PC-3 (cell line): ENCODE measurements at regions not wholly inside any gene's neighbourhood (a gene's known extent, or its start where the extent isn't known, plus 50 kb on each side); places are given as distances from the start of the nearest gene placed in this dataset.

Source experiments
- ATAC-seq: fragments of 200-7000 bp; cut with Tn5 transposase; 2 replicates; pipeline ENCODE4 v1.9.1; 2020; ENCODE audit warnings: mild to moderate bottlenecking, moderate library complexity
- BruUV-seq: library from RNA; stranded (reverse); fragments of 400-500 nt; replicated peaks from 2 replicates; lab custom pipeline; 2021; lab: Mats Ljungman, UMichigan
- CTCF ChIA-PET: fragments of 300-600 bp; sonication (Branson Sonifier 250); formaldehyde crosslinking; loops from one replicate; lab custom pipeline; 2022; ENCODE audit warnings: antibody characterized with exemption; lab: Charles Lee
- POLR2A ChIA-PET: fragments of 300-600 bp; sonication (Branson Sonifier 250); formaldehyde crosslinking; loops from one replicate; lab custom pipeline; 2022; ENCODE audit warnings: antibody characterized with exemption; ENCODE audit not compliant: unreplicated experiment; lab: Charles Lee
- DNase-seq: peaks from one replicate; pipeline ENCODE4 v3.0.0-alpha.2; 2015
- H2AFZ ChIP-seq: fragments of 300-600 bp; sonication (generic); 2 replicates; pipeline ENCODE4 v1.6.0; 2016; ENCODE audit warnings: antibody characterized with exemption, low read length
- H3F3A ChIP-seq: fragments of 300-600 bp; sonication (generic); one replicate; pipeline ENCODE4 v1.6.0; 2017; ENCODE audit warnings: antibody characterized with exemption, low read length, control low read depth, mild to moderate bottlenecking; ENCODE audit not compliant: unreplicated experiment
- H3K27ac ChIP-seq: fragments of 300-600 bp; sonication (generic); 2 replicates; pipeline ENCODE4 v1.5.1; 2016; ENCODE audit warnings: mild to moderate bottlenecking, low read length
- H3K27me3 ChIP-seq: fragments of 300-600 bp; sonication (generic); 2 replicates; pipeline ENCODE4 v1.6.1; 2016; ENCODE audit warnings: low read length, mixed read lengths
- H3K36me3 ChIP-seq: fragments of 300-600 bp; sonication (generic); 2 replicates; pipeline ENCODE4 v1.6.1; 2016; ENCODE audit warnings: low read depth, mixed run types, low read length, mixed read lengths
- H3K4me1 ChIP-seq: fragments of 300-600 bp; sonication (generic); 2 replicates; pipeline ENCODE4 v1.5.1; 2016; ENCODE audit warnings: low read length; ENCODE audit not compliant: insufficient read depth
- H3K4me2 ChIP-seq: fragments of 300-600 bp; sonication (generic); 2 replicates; pipeline ENCODE4 v1.6.0; 2016; ENCODE audit warnings: low read length
- H3K4me3 ChIP-seq: fragments of 300-600 bp; sonication (generic); 2 replicates; pipeline ENCODE4 v1.5.1; 2016; ENCODE audit warnings: mild to moderate bottlenecking, low read length, mixed read lengths
- H3K79me2 ChIP-seq: fragments of 300-600 bp; sonication (generic); 2 replicates; pipeline ENCODE4 v1.6.1; 2017; ENCODE audit warnings: low read length, mixed read lengths
- H3K9ac ChIP-seq: fragments of 300-600 bp; sonication (generic); 2 replicates; pipeline ENCODE4 v1.6.0; 2016; ENCODE audit warnings: mild to moderate bottlenecking, low read length
- H3K9me2 ChIP-seq: fragments of 300-600 bp; sonication (generic); replicated peaks from 2 replicates; pipeline ENCODE4 v1.6.1; 2016; ENCODE audit warnings: mixed run types, low read length, mixed read lengths
- H3K9me3 ChIP-seq: fragments of 300-600 bp; sonication (generic); 2 replicates; pipeline ENCODE4 v1.6.1; 2016; ENCODE audit warnings: low read length, mixed read lengths
- H4K20me1 ChIP-seq: fragments of 300-600 bp; sonication (generic); 2 replicates; pipeline ENCODE4 v1.6.1; 2016; ENCODE audit warnings: low read length, mixed read lengths
- EZH2 ChIP-seq: fragments of 300-600 bp; sonication (generic); IDR thresholded peaks from one replicate; pipeline ENCODE4 v1.6.1; 2017; ENCODE audit warnings: antibody characterized with exemption, mild to moderate bottlenecking, low read length; ENCODE audit not compliant: unreplicated experiment
- EZH2phosphoT487 ChIP-seq: fragments of 300-600 bp; sonication (generic); IDR thresholded peaks from 2 replicates; pipeline ENCODE4 v1.6.1; 2018; ENCODE audit warnings: mild to moderate bottlenecking, antibody characterized with exemption, low read length, borderline replicate concordance
- intact Hi-C: fragments of 100-400 bp; cut with micrococcal nuclease; formaldehyde crosslinking; loops from 2 replicates; pipeline ENCODE4 v1.9.0; 2023
- TF ChIP-seq, protein P1 (sequence below): fragments of 300-600 bp; sonication (generic); conservative IDR thresholded peaks from 2 replicates; pipeline ENCODE4 v1.5.1; 2017; ENCODE audit warnings: antibody characterized with exemption, low read depth, mild to moderate bottlenecking, low read length

- Histone ChIP-seq H3F3A (no peaks in the 10 kb centered on the region), H3K9me3 (no peaks in the 10 kb centered on the region), H4K20me1 (no peaks in the 10 kb centered on the region), H3K27me3 (no peaks in the 10 kb centered on the region), H3K27ac (no peak overlapping the region), H3K9me2 (no peaks in the 10 kb centered on the region), H3K36me3 (no peaks in the 10 kb centered on the region), H2AFZ (no peak overlapping the region), H3K9ac (no peak overlapping the region), H3K4me1 (peaks cover 8% of the 10 kb centered on the region), H3K4me3 (no peak overlapping the region), H3K4me2 (peak overlapping the region; percentile 31; the same call in 1 of the 2 replicates), H3K79me2 (no peaks in the 10 kb centered on the region)
- CTCF ChIA-PET = no interaction called here
- no TSS peak for BruUV-seq
- ATAC-seq = peak; percentile 53
- POLR2A ChIA-PET = no interaction called here
- DNase-seq = peak; percentile 65
- no peak for TF ChIP-seq EZH2
- TF ChIP-seq, protein P1, sequence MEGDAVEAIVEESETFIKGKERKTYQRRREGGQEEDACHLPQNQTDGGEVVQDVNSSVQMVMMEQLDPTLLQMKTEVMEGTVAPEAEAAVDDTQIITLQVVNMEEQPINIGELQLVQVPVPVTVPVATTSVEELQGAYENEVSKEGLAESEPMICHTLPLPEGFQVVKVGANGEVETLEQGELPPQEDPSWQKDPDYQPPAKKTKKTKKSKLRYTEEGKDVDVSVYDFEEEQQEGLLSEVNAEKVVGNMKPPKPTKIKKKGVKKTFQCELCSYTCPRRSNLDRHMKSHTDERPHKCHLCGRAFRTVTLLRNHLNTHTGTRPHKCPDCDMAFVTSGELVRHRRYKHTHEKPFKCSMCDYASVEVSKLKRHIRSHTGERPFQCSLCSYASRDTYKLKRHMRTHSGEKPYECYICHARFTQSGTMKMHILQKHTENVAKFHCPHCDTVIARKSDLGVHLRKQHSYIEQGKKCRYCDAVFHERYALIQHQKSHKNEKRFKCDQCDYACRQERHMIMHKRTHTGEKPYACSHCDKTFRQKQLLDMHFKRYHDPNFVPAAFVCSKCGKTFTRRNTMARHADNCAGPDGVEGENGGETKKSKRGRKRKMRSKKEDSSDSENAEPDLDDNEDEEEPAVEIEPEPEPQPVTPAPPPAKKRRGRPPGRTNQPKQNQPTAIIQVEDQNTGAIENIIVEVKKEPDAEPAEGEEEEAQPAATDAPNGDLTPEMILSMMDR = peak; percentile 77
- intact Hi-C loops = loop anchor here (1.0 to 10.0 kb wide), 4 partner anchors 420 to 1679 kb away; no protein-coding TSS in a partner anchor
Observed at GRCh38 chr6:120826253-120826652, 508.0 kb downstream of the TBC1D32 start.

- no peaks in the 10 kb centered on the region for H3K9me3 ChIP-seq
- no peaks in the 10 kb centered on the region for H4K20me1 ChIP-seq
- H3K27ac ChIP-seq = no peak overlapping the region
- TF ChIP-seq EZH2 = no peak
- no peak for TF ChIP-seq EZH2phosphoT487
- TF ChIP-seq, protein P1 = no peak
- H3F3A ChIP-seq = no peaks in the 10 kb centered on the region
- no peak overlapping the region for H3K4me3 ChIP-seq
- H3K27me3 ChIP-seq = no peaks in the 10 kb centered on the region
- POLR2A ChIA-PET = no interaction called here
- H2AFZ ChIP-seq = no peak overlapping the region
- H3K79me2 ChIP-seq = no peaks in the 10 kb centered on the region
- no peaks in the 10 kb centered on the region for H3K36me3 ChIP-seq
- intact Hi-C loops = no loop called here
- ATAC-seq (no peak), DNase-seq (no peak)
- H3K4me1 ChIP-seq = no peaks in the 10 kb centered on the region
- BruUV-seq = no TSS peak
- no peaks in the 10 kb centered on the region for H3K9me2 ChIP-seq
- no peak overlapping the region for H3K9ac ChIP-seq
- CTCF ChIA-PET = interaction anchor here (0.6 kb wide), 1 partner anchor 225 kb away, joined by 6 read pairs; no protein-coding TSS in a partner anchor
- H3K4me2 ChIP-seq = no peak overlapping the region
Observed at GRCh38 chr6:120816794-120817193, 517.5 kb downstream of the TBC1D32 start.

DNA sequence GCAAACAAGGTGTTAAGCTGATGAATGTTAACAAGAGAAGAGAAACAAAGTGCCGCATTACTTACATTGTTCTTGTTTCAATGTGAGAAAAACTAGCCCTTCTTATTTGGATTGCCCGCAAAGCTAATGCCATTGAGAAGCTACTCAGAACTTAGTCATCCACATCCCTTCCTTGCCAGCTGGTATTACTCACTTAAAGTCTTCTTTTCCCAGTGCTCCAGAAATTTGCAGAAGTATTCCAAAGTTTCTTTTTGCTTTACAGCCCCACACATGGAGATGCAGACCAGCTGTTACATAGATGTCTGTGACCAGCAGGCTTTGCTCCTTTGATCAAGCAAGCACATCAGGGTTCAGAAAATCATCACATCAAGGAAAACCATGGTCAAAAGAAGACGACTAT lies 529.0 kb downstream of the TBC1D32 start:
- Histone ChIP-seq H3K4me2 (peak overlapping the region; percentile 64), H3K27ac (peak overlapping the region; percentile 46), H4K20me1 (no peaks in the 10 kb centered on the region), H3K9ac (no peak overlapping the region), H3K36me3 (no peaks in the 10 kb centered on the region), H3K9me3 (no peaks in the 10 kb centered on the region), H2AFZ (0 out of 2 replicates have a peak overlapping the region, but pooled peaks have one; percentile 45), H3K4me1 (peaks cover 7% of the 10 kb centered on the region; the same call in 1 of the 2 replicates), H3K9me2 (no peaks in the 10 kb centered on the region), H3K79me2 (no peaks in the 10 kb centered on the region), H3K4me3 (peak overlapping the region; percentile 35; the same call in 1 of the 2 replicates), H3K27me3 (no peaks in the 10 kb centered on the region), H3F3A (no peaks in the 10 kb centered on the region)
- TF ChIP-seq EZH2 (no peak), EZH2phosphoT487 (no peak)
- TF ChIP-seq, protein P1 = no peak
- CTCF ChIA-PET = no interaction called here
- BruUV-seq = no TSS peak
- DNase-seq (peak; percentile 51), ATAC-seq (peak; percentile 78)
- intact Hi-C loops = no loop called here
- POLR2A ChIA-PET = no interaction called here
